Transverse colon (tissue), 4 donors: ENCODE measurements at regions not wholly inside any gene's neighbourhood (a gene's known extent, or its start where the extent isn't known, plus 50 kb on each side); places are given as distances from the start of the nearest gene placed in this dataset.

Experiments
- DNase-seq: peaks from one replicate; pipeline ENCODE4 v3.0.0-alpha.2; 2019
- H3K27ac ChIP-seq, 4 donors: fragments of 200-600 bp; sonication (generic); 2 replicates each; pipeline ENCODE4 v1.5.1; 2016 to 2018; ENCODE audit warnings: inconsistent platforms in 4 of 4
- H3K27me3 ChIP-seq: fragments of 200-600 bp; sonication (generic); 2 replicates; pipeline ENCODE4 v1.5.1; 2017; ENCODE audit warnings: inconsistent platforms
- H3K36me3 ChIP-seq, 4 donors: fragments of 200-600 bp; sonication (generic); 2 replicates each; pipeline ENCODE4 v1.5.1; 2017 to 2019; ENCODE audit warnings: inconsistent platforms in 4 of 4
- H3K4me1 ChIP-seq, 4 donors: fragments of 200-600 bp; sonication (generic); 2 replicates each; pipeline ENCODE4 v1.5.1; 2017 to 2020; ENCODE audit warnings: inconsistent platforms in 4 of 4
- H3K4me3 ChIP-seq, 4 donors: fragments of 200-600 bp; sonication (generic); 1 replicate in 1 of 4; 2 replicates in 3 of 4; pipeline versions ENCODE4 v1.5.1 to v1.6.1; 2017 to 2019; ENCODE audit warnings: inconsistent platforms in 4 of 4
- H3K9me3 ChIP-seq, 2 donors: fragments of 200-600 bp; sonication (generic); 2 replicates each; pipeline ENCODE4 v1.5.1; 2017 to 2019; ENCODE audit warnings: inconsistent platforms in 2 of 2
- EP300 ChIP-seq: sonication (generic); formaldehyde crosslinking; IDR thresholded peaks from one replicate; pipeline ENCODE4 v1.6.1; 2017; ENCODE audit warnings: antibody characterized with exemption, low read depth
- POLR2A ChIP-seq: fragments of 450-650 bp; IDR thresholded peaks from one replicate; pipeline ENCODE4 v1.6.1; 2016; ENCODE audit warnings: antibody characterized with exemption, mild to moderate bottlenecking, moderate library complexity
- POLR2AphosphoS5 ChIP-seq, 3 donors: sonication (generic); formaldehyde crosslinking; IDR thresholded peaks; one replicate each; pipeline ENCODE4 v1.6.1; 2016; ENCODE audit warnings: antibody characterized with exemption in 3 of 3
- WGBS, 2 donors: methylation state at CpG; one replicate each; pipeline ENCODE4 v1.1.5; 2018; ENCODE audit warnings: low coverage in 1 of 2; 5-methylcytosine and 5-hydroxymethylcytosine counted together
- in situ Hi-C, 4 donors: fragments of 200-750 bp; cut with MboI; loops; one replicate each; pipeline versions ENCODE4 v1.15.0 to v1.15.1; 2017; ENCODE audit warnings: low sequenced_read_pairs in 3 of 4, low pct_ligation_motif_present in 1 of 4, low pct_unique_long_range_greater_than_20kb in 1 of 4
- intact Hi-C: fragments of 100-400 bp; cut with DNase I; formaldehyde crosslinking; loops from one replicate; pipeline ENCODE4 v1.15.1; 2023; ENCODE audit warnings: low total_unique reads
- TF ChIP-seq, protein P1 (sequence below), 5 experiments: fragments of 200-600 bp in 3 of 5; fragments of 450-650 bp in 2 of 5; sonication (generic) in 3 of 5; IDR thresholded peaks; 1 replicate in 2 of 5; 2 replicates in 3 of 5; pipeline ENCODE4 v1.5.1; 2016 to 2017; ENCODE audit warnings: antibody characterized with exemption in 5 of 5, inconsistent platforms in 3 of 5, mild to moderate bottlenecking in 2 of 5, moderate library complexity in 1 of 5

DNA sequence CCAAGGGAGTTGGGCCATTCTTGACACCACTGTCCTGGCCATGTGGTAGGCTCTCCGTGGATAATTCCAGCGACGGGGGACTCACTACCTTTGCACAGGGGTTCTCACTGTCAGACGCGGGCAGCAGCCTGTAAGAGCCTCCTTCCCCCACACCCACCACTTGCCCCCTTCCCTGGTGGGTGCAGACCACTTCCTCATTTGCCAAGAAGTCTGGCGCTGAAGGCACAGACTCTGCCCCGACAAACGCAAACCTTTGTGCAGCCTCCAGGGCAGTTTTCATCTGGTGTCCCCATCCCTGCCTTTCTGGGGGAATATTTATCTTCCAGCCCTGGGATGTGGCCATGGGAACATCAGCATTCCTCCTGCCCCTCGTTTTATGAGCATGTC lies 422.5 kb downstream of the SHANK2 start:
- no peak for DNase-seq
- H3K36me3 ChIP-seq: no peaks in the 10 kb centered on the region
- in situ Hi-C loops (no loop called here), intact Hi-C loops (no loop called here)
- H3K27me3 ChIP-seq: no peaks in the 10 kb centered on the region
- TF ChIP-seq EP300 (no peak), POLR2A (no peak), POLR2AphosphoS5 (IDR thresholded peaks at IDR 0.05) (no peak)
- TF ChIP-seq, protein P1, sequence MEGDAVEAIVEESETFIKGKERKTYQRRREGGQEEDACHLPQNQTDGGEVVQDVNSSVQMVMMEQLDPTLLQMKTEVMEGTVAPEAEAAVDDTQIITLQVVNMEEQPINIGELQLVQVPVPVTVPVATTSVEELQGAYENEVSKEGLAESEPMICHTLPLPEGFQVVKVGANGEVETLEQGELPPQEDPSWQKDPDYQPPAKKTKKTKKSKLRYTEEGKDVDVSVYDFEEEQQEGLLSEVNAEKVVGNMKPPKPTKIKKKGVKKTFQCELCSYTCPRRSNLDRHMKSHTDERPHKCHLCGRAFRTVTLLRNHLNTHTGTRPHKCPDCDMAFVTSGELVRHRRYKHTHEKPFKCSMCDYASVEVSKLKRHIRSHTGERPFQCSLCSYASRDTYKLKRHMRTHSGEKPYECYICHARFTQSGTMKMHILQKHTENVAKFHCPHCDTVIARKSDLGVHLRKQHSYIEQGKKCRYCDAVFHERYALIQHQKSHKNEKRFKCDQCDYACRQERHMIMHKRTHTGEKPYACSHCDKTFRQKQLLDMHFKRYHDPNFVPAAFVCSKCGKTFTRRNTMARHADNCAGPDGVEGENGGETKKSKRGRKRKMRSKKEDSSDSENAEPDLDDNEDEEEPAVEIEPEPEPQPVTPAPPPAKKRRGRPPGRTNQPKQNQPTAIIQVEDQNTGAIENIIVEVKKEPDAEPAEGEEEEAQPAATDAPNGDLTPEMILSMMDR (IDR thresholded peaks at IDR 0.05): no peak
- H3K4me3 ChIP-seq: no peak overlapping the region
- peaks cover 0 to 12% (median 3%) of the 10 kb centered on the region in 4 donors for H3K4me1 ChIP-seq
- H3K27ac ChIP-seq: no peak overlapping the region
- WGBS, 2 donors: 58 to 62% methylated on average over 8 to 9 of the region's 9 CpGs
- H3K9me3 ChIP-seq: no peaks in the 10 kb centered on the region

DNA sequence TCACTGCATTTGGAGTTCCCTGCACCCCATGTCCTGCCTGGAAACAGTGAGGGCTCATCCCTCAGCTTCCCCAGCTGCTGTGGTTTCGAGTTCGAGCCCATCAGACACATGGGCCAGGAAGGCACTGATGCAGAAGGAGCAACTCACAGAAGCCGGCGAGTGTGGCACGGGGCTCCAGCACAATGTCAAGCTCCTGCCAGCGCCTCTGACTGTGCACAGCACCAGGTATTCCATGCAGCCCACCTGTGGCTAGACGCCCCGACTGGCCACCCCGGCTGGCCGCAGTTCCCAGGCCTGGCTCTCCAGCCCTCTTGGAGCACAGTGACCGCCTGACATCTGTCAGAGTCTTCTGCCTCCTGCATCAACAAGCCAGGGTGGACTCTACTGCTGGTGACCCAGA lies 419.4 kb downstream of the SHANK2 start:
- DNase-seq: no peak
- Histone ChIP-seq H3K27me3 (no peaks in the 10 kb centered on the region), H3K27ac (no peak overlapping the region), H3K9me3 (no peaks in the 10 kb centered on the region), H3K4me3 (no peak overlapping the region), H3K36me3 (no peaks in the 10 kb centered on the region), H3K4me1 (no peaks in the 10 kb centered on the region)
- TF ChIP-seq POLR2AphosphoS5 (IDR thresholded peaks at IDR 0.05) (no peak), EP300 (no peak), POLR2A (no peak)
- TF ChIP-seq, protein P1 (IDR thresholded peaks at IDR 0.05): no peak
- intact Hi-C loops (no loop called here), in situ Hi-C loops (no loop called here)
- WGBS, 2 donors: 91% methylated on average over 10 of the region's 11 CpGs; no CpG with 5 or more reads in 1 of the 2 donors

DNA sequence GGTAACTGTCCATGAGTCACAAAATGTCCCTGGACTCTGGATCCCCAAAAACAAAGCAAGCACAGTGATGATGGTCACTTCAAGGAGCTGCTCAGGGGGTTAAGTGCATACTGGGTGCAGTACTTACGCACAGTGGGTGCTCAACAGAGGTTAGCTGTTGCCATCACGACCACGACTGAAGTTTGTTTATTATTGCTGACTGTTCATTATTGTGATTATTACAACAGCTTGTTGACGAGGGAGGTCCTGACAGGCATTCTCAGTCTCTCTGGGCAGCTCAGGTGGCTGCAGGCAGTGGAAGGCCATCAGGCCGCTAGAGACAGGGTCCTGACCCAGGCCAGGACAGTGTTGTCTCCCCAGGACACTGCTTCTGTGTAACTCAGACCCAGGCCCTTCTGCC lies 418.8 kb downstream of the SHANK2 start:
- H3K36me3 ChIP-seq: no peaks in the 10 kb centered on the region
- no peaks in the 10 kb centered on the region for H3K9me3 ChIP-seq
- WGBS, 2 donors: 52% methylated on average over 5 of the region's 5 CpGs; no CpG with 5 or more reads in 1 of the 2 donors
- H3K4me1 ChIP-seq: no peaks in the 10 kb centered on the region
- H3K27me3 ChIP-seq: no peaks in the 10 kb centered on the region
- no peak for DNase-seq
- intact Hi-C loops: no loop called here
- H3K27ac ChIP-seq: no peak overlapping the region
- TF ChIP-seq, protein P1 (IDR thresholded peaks at IDR 0.05): no peak
- no peak for TF ChIP-seq POLR2A
- TF ChIP-seq EP300: no peak
- no peak for TF ChIP-seq POLR2AphosphoS5 (IDR thresholded peaks at IDR 0.05)
- no peak overlapping the region for H3K4me3 ChIP-seq
- in situ Hi-C loops: no loop called here

DNA sequence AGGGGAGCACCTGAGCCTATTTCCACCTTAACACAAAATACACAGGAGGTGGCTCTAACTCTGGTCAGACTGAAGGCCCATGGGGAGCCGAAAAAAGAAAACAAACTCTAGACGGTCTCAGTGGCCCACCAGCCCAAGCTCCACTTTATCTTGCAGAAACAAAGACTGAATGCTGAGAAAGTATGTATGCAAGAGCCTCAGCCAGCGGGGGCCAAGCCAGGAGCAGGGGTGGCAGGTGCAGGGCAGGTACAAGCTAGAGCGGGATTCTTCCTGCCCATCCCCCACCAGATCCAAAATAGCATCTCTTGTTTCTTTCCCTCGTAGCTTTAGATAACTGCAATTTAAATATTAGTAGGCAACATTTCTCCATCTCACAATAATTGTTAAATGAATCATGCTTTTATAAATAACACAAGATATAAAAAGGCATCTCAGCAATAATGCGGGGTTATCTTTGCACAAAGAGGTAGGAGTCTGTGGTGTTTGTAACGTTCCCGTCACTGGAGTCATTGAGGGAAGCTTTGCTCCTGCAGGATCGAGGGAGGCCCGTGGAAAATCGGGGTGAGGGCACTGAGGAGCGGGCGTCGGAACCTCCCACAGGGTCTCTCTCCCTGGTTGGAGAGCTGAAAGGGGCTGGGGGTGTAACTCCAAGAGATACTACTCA lies 418.0 kb downstream of the SHANK2 start:
- Histone ChIP-seq H3K9me3 (no peaks in the 10 kb centered on the region), H3K36me3 (no peaks in the 10 kb centered on the region), H3K4me3 (no peak overlapping the region), H3K4me1 (no peaks in the 10 kb centered on the region), H3K27ac (no peak overlapping the region), H3K27me3 (no peaks in the 10 kb centered on the region)
- no peak for DNase-seq
- TF ChIP-seq, protein P1 (IDR thresholded peaks at IDR 0.05): no peak
- no peak for TF ChIP-seq POLR2A
- no peak for TF ChIP-seq EP300
- TF ChIP-seq POLR2AphosphoS5 (IDR thresholded peaks at IDR 0.05): no peak
- intact Hi-C loops: no loop called here
- in situ Hi-C loops: no loop called here
- WGBS, 2 donors: 76 to 78% methylated on average over 5 to 14 of the region's 14 CpGs
